ENCODE measurements at regions not wholly inside any gene's neighbourhood (a gene's known extent, or its start where the extent isn't known, plus 50 kb on each side); places are given as distances from the start of the nearest gene placed in this dataset.
"Not testable (repeated sequence)": the region's sequence is repeated elsewhere in the genome, so short reads cannot be mapped to it uniquely, and the experiment has no call there.

GRCh38 chr2:128613876-128614275 lies 295.2 kb upstream of the HS6ST1 start:
- H3K4me3 ChIP-seq (ENCODE audit: control insufficient read depth, low read depth, low read length) = no peak overlapping the region
- TF ChIP-seq CTCF (IDR thresholded peaks at IDR 0.05; ENCODE audit: control insufficient read depth, insufficient read depth, low read depth, low read length, missing control alignments) = no peak
- DNase-seq (ENCODE audit: low read depth) = no peak

- H3K4me3 ChIP-seq (ENCODE audit: control insufficient read depth, low read depth, low read length); DNase-seq (ENCODE audit: low read depth): not testable (repeated sequence)
Measured at GRCh38 chr2:128614907-128615306, 296.2 kb upstream of the HS6ST1 start.

GRCh38 chr2:128615571-128615970 lies 296.9 kb upstream of the HS6ST1 start:
- DNase-seq (ENCODE audit: low read depth) = no peak
- no peak for TF ChIP-seq CTCF (IDR thresholded peaks at IDR 0.05; ENCODE audit: control insufficient read depth, insufficient read depth, low read depth, low read length, missing control alignments)
- no peak overlapping the region for H3K4me3 ChIP-seq (ENCODE audit: control insufficient read depth, low read depth, low read length)

- TF ChIP-seq CTCF (IDR thresholded peaks at IDR 0.05; ENCODE audit: control insufficient read depth, insufficient read depth, low read depth, low read length, missing control alignments) = no peak
- no peak for DNase-seq (ENCODE audit: low read depth)
- no peak overlapping the region for H3K4me3 ChIP-seq (ENCODE audit: control insufficient read depth, low read depth, low read length)
Measured at GRCh38 chr2:128617029-128617590, 298.4 kb upstream of the HS6ST1 start.

- no peak for TF ChIP-seq CTCF (IDR thresholded peaks at IDR 0.05; ENCODE audit: control insufficient read depth, insufficient read depth, low read depth, low read length, missing control alignments)
- no peak overlapping the region for H3K4me3 ChIP-seq (ENCODE audit: control insufficient read depth, low read depth, low read length)
- no peak for DNase-seq (ENCODE audit: low read depth)
Measured at GRCh38 chr2:128617661-128618060, 299.0 kb upstream of the HS6ST1 start.

- no peak for DNase-seq (ENCODE audit: low read depth)
- no peak for TF ChIP-seq CTCF (IDR thresholded peaks at IDR 0.05; ENCODE audit: control insufficient read depth, insufficient read depth, low read depth, low read length, missing control alignments)
- H3K4me3 ChIP-seq (ENCODE audit: control insufficient read depth, low read depth, low read length) = no peak overlapping the region
Measured at GRCh38 chr2:128618642-128619041, 300.0 kb upstream of the HS6ST1 start.

- no peak for TF ChIP-seq CTCF (IDR thresholded peaks at IDR 0.05; ENCODE audit: control insufficient read depth, insufficient read depth, low read depth, low read length, missing control alignments)
- no peak overlapping the region for H3K4me3 ChIP-seq (ENCODE audit: control insufficient read depth, low read depth, low read length)
- no peak for DNase-seq (ENCODE audit: low read depth)
Measured at GRCh38 chr2:128619471-128620325, 301.0 kb upstream of the HS6ST1 start.
